NCI-H2029 treated with DMSO at 0.1 percent for 48 hours (cell line): ENCODE measurements at regions not wholly inside any gene's neighbourhood (a gene's known extent, or its start where the extent isn't known, plus 50 kb on each side); places are given as distances from the start of the nearest gene placed in this dataset.
A peak's percentile ranks its signal among the peaks of the same experiment; 100 is the strongest.
"Not testable (repeated sequence)": the region's sequence is repeated elsewhere in the genome, so short reads cannot be mapped to it uniquely, and the experiment has no call there.

Experiments used
- DNase-seq: peaks from one replicate; lab custom pipeline; 2025; lab: John Stamatoyannopoulos, UW

DNA sequence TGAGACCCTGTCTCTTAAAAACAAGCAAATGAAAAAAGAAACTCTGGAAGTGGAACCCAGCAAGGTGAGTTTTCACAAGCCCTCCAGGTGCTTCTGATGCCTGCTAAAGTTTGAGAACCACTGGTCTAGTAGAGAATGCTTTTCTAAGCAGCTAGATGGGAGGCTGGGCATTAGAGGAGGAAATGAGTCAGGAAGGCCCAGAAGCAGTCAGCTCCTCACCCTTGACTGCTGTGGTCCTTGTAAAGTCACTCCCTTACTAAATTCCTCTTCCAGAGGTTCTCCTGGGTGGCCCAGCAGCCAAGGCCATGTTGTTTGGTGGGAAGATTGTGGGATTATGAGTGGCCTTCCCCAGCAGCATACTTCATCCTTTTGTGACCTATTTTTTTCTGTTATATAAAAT lies 52.0 kb upstream of the FYN start:
- no peak for DNase-seq

DNA sequence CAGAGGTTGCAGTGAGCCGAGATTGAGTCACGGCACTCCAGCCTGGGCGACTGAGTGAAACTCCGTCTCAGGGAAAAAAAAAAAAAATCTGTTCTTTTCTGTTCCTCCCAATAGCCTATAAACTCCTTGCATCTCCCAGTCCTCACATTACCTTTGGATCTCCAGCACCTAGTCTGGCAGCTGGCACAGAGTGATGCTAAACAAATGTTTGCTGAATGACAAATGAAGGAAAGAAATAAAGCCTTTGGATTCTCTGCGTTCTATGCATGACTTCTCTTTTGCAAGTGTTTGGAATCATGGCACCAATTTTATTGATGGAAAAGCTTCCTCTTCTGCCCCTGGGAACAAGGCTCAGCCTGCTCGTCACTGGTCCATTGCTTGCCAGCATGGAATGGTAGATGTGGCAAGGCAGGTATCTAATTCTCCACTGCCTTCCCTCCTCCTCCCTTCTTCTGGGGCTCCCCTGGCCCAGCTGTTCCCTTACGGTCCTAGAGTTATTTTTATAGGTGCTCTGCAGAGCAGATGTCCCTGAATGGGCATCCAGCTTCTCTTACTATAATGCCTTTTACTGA lies 53.6 kb upstream of the FYN start:
- DNase-seq: peak; percentile 73

GRCh38 chr6:111927321-111927720 lies 54.1 kb upstream of the FYN start:
- no peak for DNase-seq

- no peak for DNase-seq
These were observed 54.9 kb upstream of the FYN start for GRCh38 chr6:111928139-111928538.

GRCh38 chr6:111934611-111935010 lies 61.4 kb upstream of the FYN start:
- DNase-seq: peak; percentile 70

GRCh38 chr6:111936718-111937117 lies 63.5 kb upstream of the FYN start:
- no peak for DNase-seq

DNA sequence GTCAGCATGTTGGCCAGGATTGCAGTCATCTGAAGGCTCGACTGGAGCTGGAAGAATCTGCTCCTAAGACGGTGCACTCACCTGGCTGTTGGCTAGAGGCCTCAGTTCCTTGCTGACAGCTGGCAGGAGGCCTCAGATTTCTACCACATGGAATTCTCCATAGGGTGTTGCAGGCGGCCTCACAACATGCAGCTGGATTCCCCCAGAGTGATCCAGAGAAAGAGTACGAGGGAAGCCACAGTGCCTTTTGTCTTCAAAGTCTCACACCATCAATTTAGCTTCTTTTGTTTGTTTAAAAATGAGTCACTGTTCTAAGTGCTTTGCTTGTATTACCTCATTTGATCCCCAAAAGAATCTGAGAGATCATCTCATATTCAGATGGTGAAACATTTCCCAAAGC lies 65.5 kb upstream of the FYN start:
- no peak for DNase-seq

GRCh38 chr6:111939902-111940301 lies 66.7 kb upstream of the FYN start:
- DNase-seq: no peak

DNA sequence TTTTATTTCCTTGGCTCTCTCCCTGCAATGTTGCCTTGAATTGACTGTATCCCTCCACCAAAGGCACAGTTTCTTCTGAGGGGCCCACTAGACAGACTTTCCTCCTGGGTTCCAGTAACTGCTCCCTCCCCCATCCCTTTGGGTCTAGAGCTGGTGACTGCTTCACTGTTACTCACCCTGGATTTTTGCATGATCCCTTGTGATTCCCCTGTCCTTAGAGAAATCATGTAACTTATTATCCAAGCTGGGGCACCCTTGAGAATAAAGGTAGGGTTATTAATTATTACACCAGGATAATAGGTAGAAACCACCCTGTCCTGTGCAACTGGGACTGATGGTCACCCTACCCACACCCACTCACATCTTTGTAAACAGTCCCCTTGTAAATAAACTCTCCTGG lies 67.5 kb upstream of the FYN start:
- no peak for DNase-seq

- DNase-seq: no peak
These were observed 68.6 kb upstream of the FYN start for GRCh38 chr6:111941686-111942330.

- DNase-seq: no peak
These were observed 69.3 kb upstream of the FYN start for GRCh38 chr6:111942561-111942960.

DNA sequence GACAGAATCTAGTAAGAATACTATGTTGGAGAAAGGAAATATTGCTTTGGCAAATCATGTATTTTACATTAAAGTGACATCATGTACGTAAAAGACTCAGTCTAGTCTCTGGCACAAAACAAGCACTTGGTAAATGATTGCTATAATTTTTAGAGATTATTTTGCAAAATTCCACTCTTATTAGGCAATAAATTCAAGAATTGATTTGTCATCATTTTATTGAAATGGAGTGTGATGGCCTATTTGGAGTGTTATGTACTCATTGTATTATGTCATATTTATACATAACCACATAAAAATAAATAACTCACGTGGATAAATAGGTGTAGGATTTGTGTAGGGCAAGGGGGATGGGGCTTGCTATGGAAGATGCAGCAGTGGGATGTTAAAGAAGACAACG lies 70.0 kb upstream of the FYN start:
- no peak for DNase-seq

DNA sequence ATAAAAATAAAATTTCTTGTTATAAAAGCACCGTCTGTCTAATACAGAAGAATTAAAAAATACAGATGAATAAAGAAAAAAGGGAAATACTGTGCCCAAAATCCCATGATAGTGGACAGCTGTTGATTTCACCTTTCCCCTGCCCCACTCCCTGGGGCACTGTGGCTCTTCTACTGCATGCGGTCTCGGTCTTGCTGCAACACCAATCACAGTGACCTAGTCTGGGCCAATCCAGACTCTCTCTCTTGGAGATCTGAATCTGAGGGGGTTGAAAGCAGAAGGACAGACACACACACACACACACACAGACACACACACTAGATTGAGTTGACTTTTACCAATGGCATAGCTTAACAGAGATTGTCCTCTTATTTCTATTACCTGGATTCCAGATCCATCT lies 70.5 kb upstream of the FYN start:
- DNase-seq: no peak

GRCh38 chr6:111944541-111944940 lies 71.3 kb upstream of the FYN start:
- no peak for DNase-seq

DNA sequence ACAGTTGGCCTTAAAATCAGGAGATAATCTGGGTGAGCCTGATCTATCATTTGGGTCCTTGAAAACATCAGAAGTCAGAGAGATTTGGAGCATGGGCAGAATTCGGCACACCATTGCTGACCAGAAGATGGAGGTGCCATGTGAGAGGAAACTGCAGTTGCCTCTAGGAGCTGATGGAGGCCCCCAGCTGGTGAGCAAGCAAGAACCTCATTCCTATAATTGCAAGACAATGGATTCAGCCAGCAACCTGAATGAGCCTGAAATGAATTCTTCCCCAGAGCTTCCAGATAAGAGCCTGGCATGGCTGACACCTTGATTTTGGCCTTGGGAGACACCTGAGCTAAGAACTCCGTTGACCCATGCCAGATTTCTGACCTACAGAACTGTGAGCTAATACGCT lies 76.3 kb upstream of the FYN start:
- no peak for DNase-seq

DNA sequence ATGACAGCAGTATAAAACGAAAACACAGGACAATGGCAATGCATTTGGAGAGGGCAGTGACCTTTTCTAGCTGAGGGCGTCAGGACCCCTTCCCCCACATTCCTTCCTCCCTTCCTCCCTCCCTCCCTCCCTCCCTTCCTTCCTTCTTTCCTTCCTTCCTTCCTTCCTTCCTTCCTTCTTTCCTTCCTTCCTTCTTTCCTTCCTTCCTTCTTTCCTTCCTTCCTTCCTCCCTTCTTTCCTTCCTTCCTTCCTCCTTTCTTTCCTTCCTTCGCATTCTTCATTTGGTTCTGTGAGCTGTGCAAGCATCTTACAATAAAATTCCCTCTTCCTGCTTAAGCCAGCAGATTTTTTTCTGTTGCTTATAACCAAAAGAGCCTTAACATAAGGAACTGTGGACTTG lies 76.7 kb upstream of the FYN start:
- not testable (repeated sequence) for DNase-seq

DNA sequence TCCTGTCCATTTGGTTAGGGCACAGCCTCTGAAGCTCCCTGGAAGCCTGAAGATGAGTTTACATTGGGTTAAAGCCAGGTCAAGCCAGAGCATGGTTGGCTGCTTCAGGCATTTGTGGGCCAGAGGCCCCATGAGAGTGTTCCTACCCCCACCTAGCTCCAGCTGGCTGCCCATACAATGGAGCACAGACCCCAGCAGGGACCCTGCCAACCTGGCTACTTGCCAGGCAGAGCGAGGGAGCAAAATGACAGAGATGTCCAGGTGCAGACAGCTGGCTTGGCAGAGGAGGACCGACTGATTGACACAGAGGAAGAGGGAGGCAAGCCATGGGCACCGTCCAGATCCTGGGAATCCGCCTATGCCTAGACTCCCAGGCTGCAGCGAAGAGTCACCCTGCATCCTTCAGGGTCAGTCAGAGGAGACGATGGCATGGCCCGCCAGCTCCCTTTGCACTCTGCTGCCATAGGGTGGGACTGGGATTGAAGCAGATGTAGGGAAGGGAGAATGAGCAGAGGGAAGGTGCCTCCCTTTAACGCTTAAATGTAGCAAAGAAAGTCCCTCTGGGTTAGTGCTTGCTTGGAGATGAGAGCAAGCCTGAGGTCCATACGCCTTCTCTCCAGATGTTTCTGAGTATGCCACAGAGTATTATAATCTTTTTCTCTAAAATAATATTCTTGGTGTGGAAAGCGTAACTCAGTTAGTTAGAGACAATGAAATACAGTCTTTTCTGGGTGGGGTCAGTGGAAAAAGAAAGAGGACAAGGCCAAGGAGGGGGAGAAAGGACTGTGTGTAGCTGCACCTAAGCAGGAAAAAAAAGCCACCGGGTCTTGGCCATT lies 77.6 kb upstream of the FYN start:
- peak; percentile 95 for DNase-seq

DNA sequence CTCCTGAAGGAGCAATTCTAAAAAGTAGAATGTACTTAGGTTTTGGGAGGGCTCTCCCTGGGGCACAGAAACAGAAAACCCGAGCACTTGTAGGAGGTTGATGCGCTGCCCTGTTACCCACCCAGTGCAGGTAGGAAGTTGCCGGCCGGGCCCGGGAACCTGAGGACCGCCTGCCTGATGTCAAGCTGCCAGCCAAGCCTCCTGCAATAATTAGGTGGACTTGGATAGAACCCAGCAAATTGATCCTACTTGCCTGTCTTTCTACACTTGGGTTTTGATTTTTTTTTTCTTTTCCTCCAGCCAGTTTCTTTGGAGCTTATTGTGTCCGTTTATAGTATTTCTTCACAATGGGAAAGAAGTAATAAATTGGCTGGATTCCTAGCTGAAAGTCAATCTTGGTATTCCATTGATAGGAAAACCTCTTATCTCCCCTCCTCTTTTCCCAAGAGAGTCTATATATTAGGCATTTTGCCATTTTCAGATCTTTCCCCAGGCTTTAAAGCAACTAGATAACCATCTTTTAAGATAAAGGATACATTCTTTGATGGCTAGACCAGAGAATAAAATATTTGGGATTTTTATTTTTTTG lies 78.3 kb upstream of the FYN start:
- DNase-seq: no peak

- no peak for DNase-seq
These were observed 79.0 kb upstream of the FYN start for GRCh38 chr6:111952274-111952673.

GRCh38 chr6:111952821-111953540 lies 79.7 kb upstream of the FYN start:
- no peak for DNase-seq

- no peak for DNase-seq
These were observed 82.8 kb upstream of the FYN start for GRCh38 chr6:111956098-111956497.

DNA sequence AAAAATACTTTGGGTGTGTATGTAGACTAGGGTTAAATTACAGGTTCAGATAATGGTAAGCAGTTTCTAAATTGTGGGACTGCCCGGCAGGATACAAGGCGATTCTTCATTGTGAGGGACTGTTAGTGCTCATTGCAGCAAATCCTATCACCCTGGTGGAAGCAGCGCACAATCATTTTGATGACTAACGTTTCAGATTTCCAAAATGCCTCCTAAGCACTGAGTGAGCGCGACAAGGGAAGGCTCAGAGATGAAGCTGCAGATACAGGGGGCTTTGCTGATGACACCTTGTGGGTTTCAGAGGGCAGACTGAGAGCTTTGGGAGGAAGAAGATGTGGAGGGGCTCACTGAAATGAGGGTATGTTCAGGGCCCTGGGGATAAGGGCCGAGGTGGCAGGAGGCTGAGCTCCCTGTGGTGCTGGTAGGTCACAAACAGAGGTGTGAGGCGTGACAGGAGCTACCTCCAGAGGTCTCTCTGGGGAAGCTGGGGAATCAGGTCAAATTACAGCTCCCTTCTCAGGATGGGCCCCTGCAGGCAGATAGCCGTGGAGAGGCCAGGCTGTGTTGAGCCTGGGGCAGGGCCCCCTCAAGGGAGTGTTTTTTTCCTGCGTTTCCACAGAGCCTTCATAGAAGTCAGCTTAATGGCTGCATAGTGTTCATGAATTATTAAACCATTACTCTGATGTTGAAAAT lies 84.5 kb upstream of the FYN start:
- DNase-seq: no peak
